ENCODE measurements at regions not wholly inside any gene's neighbourhood (a gene's known extent, or its start where the extent isn't known, plus 50 kb on each side); places are given as distances from the start of the nearest gene placed in this dataset.

DNA sequence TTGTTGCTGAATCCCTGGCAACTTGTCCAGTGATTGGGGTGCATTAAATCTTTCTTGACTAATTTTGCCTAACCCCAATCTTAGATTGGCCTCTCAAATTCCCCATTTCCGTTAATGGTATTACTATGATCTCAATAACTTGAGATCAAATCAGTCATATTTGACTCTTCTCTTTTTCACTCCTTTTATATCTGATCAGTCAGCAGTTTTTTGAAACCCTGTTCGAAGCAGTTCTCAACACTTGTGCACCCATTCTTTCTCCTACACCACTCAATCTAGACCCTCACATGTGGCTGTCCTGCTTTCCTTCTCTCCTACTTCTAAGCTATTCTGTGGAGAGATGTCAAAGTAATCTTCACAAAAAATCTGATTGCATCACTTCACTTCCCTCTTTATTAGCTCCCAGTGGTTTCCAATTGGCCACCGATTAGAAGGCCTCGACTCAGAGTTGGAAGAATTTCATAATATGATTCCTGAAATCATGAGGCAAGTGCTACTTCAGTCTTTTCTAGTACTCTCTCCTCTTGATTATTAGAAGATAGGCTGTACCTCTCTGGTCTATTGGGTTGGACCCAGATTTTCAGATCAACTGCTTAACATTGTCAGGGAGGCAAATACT lies 128.9 kb downstream of the ZNF365 start:
- TF ChIP-seq, protein P1, sequence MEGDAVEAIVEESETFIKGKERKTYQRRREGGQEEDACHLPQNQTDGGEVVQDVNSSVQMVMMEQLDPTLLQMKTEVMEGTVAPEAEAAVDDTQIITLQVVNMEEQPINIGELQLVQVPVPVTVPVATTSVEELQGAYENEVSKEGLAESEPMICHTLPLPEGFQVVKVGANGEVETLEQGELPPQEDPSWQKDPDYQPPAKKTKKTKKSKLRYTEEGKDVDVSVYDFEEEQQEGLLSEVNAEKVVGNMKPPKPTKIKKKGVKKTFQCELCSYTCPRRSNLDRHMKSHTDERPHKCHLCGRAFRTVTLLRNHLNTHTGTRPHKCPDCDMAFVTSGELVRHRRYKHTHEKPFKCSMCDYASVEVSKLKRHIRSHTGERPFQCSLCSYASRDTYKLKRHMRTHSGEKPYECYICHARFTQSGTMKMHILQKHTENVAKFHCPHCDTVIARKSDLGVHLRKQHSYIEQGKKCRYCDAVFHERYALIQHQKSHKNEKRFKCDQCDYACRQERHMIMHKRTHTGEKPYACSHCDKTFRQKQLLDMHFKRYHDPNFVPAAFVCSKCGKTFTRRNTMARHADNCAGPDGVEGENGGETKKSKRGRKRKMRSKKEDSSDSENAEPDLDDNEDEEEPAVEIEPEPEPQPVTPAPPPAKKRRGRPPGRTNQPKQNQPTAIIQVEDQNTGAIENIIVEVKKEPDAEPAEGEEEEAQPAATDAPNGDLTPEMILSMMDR (IDR thresholded peaks at IDR 0.05; ENCODE audit: low read depth, low read length), result no peak
- no peak overlapping the region for H3K4me3 ChIP-seq (replicated peaks in 1 of 2; ENCODE audit: low read depth in 2 of 2, low read length in 2 of 2)
- DNase-seq (ENCODE audit: low read depth in 2 of 2), result peak in 1 of 2 donors; percentile 3

DNA sequence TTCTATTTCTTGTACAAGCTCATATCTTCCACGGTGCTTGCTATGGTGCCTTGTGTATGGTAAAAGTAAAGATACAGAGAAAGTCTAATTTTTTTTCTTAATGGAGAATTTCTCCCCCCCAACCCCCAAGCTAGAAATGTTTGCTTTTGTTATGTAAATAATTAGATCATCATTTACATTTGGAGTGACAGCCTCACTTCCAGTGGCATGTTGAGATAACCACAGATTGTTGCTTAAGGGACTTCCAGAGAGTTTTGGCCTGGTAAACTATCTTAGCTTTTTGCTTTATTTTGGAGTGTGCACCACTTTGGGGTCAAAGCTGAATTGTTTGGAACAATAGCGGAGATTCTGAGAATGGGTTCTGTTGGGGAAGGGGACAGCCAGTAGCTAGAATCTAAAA lies 129.7 kb downstream of the ZNF365 start:
- H3K4me3 ChIP-seq (replicated peaks in 1 of 2; ENCODE audit: low read depth in 2 of 2, low read length in 2 of 2), result no peak overlapping the region
- DNase-seq (ENCODE audit: low read depth in 2 of 2), result no peak
- TF ChIP-seq, protein P1 (IDR thresholded peaks at IDR 0.05; ENCODE audit: low read depth, low read length), result no peak

DNA sequence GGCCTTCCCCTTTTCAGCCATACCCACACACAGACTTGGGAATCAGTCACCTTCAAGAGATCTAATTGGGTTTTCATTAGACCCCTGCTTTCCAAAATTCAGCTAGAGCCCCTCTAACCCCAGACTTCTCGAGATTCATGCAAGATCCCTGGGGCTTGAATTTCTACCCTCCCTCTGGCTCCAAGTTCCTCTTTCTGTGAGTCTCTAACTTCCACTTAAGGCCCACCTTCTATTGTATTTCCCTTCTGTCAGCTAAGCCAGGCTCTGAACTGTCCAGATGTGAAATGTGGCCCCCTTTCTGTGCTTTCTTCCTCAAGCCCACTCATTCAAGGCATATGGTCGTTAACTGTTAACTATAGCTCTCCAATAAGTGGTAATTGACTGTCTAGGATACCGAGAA lies 132.2 kb downstream of the ZNF365 start:
- no peak overlapping the region for H3K4me3 ChIP-seq (replicated peaks in 1 of 2; ENCODE audit: low read depth in 2 of 2, low read length in 2 of 2)
- TF ChIP-seq, protein P1 (IDR thresholded peaks at IDR 0.05; ENCODE audit: low read depth, low read length), result no peak
- no peak for DNase-seq (ENCODE audit: low read depth in 2 of 2)

DNA sequence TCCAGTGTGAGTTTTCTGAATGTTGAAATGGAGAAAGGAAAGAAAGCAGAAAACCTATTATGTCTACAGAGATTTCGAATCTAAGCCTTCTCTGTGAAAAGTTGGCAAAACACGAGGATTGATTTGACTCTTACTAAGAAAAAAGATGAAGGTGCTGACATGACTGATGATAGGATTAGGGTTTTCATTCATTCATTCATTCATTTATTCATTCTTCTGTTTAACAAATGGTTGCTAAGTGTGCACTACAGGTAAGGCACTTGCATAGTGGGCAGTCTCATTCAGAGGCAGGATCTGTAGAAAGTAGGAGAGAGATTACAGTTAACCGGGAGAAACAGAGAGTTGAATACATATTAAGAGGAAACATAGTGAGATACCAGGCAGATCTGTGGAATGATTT lies 137.1 kb downstream of the ZNF365 start:
- TF ChIP-seq, protein P1 (IDR thresholded peaks at IDR 0.05; ENCODE audit: low read depth, low read length), result no peak
- H3K4me3 ChIP-seq (replicated peaks in 1 of 2; ENCODE audit: low read depth in 2 of 2, low read length in 2 of 2), result no peak overlapping the region
- no peak for DNase-seq (ENCODE audit: low read depth in 2 of 2)

DNA sequence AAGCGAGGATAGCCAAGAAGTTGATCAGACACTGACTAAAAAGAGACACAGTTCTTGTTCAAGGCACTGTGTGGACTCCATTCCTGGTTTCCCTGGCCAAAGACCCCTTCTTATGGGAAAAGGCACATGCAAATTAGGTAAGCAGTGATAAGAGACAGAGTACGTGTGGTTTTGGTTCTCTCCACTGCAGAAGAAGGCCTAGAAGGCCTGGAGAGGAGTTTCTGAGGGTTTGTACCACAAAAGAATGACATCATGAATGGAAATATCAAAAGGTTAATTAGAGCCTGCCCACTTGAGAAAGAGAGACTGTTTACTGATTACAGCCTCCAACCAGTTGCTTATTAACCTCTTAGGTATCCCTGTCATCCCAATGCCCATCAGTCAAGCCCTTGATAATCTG lies 137.5 kb downstream of the ZNF365 start:
- DNase-seq (ENCODE audit: low read depth in 2 of 2), result no peak
- TF ChIP-seq, protein P1 (IDR thresholded peaks at IDR 0.05; ENCODE audit: low read depth, low read length), result no peak
- no peak overlapping the region for H3K4me3 ChIP-seq (replicated peaks in 1 of 2; ENCODE audit: low read depth in 2 of 2, low read length in 2 of 2)

DNA sequence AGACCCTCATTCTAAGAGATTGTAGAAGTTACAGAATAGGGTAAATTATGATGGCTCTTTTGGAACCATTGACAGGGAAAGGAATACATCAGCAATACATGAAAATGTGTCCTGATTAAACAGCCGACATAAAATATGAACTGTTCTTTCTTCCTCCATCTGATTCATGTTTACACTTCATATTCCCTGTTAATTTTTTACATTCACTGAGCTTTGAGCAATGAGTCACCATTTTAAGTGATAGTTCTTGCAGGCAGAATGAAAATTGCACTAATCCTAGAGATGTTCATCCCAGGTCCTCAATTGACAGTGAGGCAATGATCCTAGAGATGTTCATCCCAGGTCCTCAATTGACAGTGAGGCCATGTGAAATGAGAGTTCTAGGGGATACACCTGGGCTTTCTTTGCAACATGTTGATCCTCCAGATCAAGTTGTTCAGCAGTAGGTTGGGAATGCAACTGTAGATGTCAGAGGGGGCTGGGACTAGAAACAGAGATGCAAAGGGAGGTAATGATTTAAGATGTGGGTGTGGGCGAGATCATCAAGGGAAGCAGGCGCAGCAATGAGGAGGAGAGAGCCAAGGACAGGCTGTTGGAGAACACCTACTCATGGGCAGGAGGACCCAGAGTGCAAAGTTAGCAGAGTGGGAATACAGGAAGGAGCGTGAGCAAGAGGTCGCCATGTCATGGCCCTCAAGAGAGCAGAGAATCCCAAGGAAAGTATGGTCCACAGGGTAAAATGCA lies 138.7 kb downstream of the ZNF365 start:
- no peak for DNase-seq (ENCODE audit: low read depth in 2 of 2)
- TF ChIP-seq, protein P1 (IDR thresholded peaks at IDR 0.05; ENCODE audit: low read depth, low read length), result no peak
- no peak overlapping the region for H3K4me3 ChIP-seq (replicated peaks in 1 of 2; ENCODE audit: low read depth in 2 of 2, low read length in 2 of 2)
